Muscle layer of colon (tissue), 2 donors: ENCODE measurements at regions not wholly inside any gene's neighbourhood (a gene's known extent, or its start where the extent isn't known, plus 50 kb on each side); places are given as distances from the start of the nearest gene placed in this dataset.

Source experiments
- H3K27ac ChIP-seq: one replicate; pipeline ENCODE4 v1.7.0; 2013; ENCODE audit warnings: low read depth, mild to moderate bottlenecking, low read length, moderate library complexity
- H3K27me3 ChIP-seq, 2 donors: one replicate each; pipeline ENCODE4 v1.7.0; 2013; ENCODE audit warnings: low read length in 2 of 2, mild to moderate bottlenecking in 2 of 2; ENCODE audit not compliant: insufficient read depth in 2 of 2, control insufficient read depth in 1 of 2
- H3K36me3 ChIP-seq: one replicate; pipeline ENCODE4 v1.7.0; 2013; ENCODE audit warnings: mild to moderate bottlenecking, low read length; ENCODE audit not compliant: insufficient read depth
- H3K4me1 ChIP-seq: one replicate; pipeline ENCODE4 v1.7.0; 2013; ENCODE audit warnings: mild to moderate bottlenecking, low read length; ENCODE audit not compliant: insufficient read depth
- H3K4me3 ChIP-seq, 2 donors: one replicate each; pipeline ENCODE4 v1.7.0; 2013; ENCODE audit warnings: low read length in 2 of 2, low read depth in 1 of 2, mild to moderate bottlenecking in 1 of 2, moderate library complexity in 1 of 2
- H3K9ac ChIP-seq: one replicate; pipeline ENCODE4 v1.7.0; 2013; ENCODE audit warnings: low read length
- H3K9me3 ChIP-seq: one replicate; pipeline ENCODE4 v1.7.0; 2013; ENCODE audit warnings: mild to moderate bottlenecking, low read length
- donor health status: abdominal sarcoma.
- donor health status: Adenocarcinoma of cecum.

GRCh38 chr3:110067527-110067926 is 730.2 kb upstream of the DPPA4 start:
- Histone ChIP-seq H3K36me3 (no peaks in the 10 kb centered on the region), H3K9me3 (no peaks in the 10 kb centered on the region), H3K27me3 (no peaks in the 10 kb centered on the region), H3K4me3 (no peak overlapping the region), H3K9ac (no peak overlapping the region), H3K27ac (no peak overlapping the region), H3K4me1 (peaks cover 5% of the 10 kb centered on the region)

GRCh38 chr3:110069761-110070160 is 732.4 kb upstream of the DPPA4 start:
- no peaks in the 10 kb centered on the region for H3K36me3 ChIP-seq
- H3K27ac ChIP-seq = no peak overlapping the region

DNA sequence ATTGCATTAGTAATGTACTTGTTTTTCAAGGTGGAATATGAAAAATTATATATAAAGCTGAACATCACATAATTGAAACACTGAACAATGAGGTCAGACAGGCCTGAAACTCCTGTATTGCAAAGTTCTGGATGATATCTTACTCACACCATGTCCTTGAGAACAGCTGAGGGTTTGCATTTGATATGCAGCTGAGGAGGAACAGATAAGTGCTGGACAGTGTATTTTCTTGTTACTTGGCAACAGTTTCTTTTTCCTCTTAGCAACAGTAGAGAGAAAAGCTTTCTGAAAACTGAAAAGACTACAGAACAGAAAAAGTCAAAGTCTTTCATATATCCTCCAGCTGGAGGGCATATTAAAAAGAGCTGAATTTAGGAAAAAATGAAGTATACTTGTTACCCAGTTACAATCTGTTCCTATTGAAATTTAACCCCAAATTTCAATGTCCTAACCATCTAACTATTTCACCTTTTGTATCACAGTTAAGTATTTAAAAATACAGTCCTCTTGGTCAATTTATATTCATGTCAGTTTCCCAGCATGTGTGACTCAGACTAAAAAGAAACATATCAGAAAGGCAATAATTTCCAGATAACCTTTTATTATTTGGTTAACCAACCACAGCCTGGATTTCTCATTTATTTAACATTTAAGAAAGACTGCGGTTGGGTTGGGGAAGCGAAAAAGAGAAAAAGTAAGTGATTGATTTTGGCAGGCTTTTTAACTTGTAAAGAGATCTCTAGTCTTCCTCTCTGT is 733.0 kb upstream of the DPPA4 start:
- Histone ChIP-seq H3K4me1 (peaks cover 5% of the 10 kb centered on the region), H3K9me3 (no peaks in the 10 kb centered on the region), H3K9ac (no peak overlapping the region), H3K27me3 (no peaks in the 10 kb centered on the region), H3K27ac (no peak overlapping the region), H3K36me3 (no peaks in the 10 kb centered on the region), H3K4me3 (no peak overlapping the region)

More at GRCh38 chr3:110069761-110070160, 732.4 kb upstream of the DPPA4 start:
- Histone ChIP-seq H3K4me3 (no peak overlapping the region), H3K9ac (no peak overlapping the region), H3K27me3 (no peaks in the 10 kb centered on the region), H3K9me3 (no peaks in the 10 kb centered on the region), H3K4me1 (peaks cover 5% of the 10 kb centered on the region)

GRCh38 chr3:110074095-110074494 is 736.7 kb upstream of the DPPA4 start:
- Histone ChIP-seq H3K9ac (no peak overlapping the region), H3K9me3 (no peaks in the 10 kb centered on the region), H3K4me1 (peaks cover 5% of the 10 kb centered on the region), H3K27ac (no peak overlapping the region), H3K27me3 (no peaks in the 10 kb centered on the region), H3K36me3 (no peaks in the 10 kb centered on the region), H3K4me3 (no peak overlapping the region)

GRCh38 chr3:110077093-110077492 is 739.7 kb upstream of the DPPA4 start:
- H3K27ac ChIP-seq = no peak overlapping the region
- H3K4me1 ChIP-seq = no peaks in the 10 kb centered on the region
- no peak overlapping the region for H3K4me3 ChIP-seq
- H3K36me3 ChIP-seq = no peaks in the 10 kb centered on the region
- no peaks in the 10 kb centered on the region for H3K9me3 ChIP-seq
- H3K27me3 ChIP-seq = no peaks in the 10 kb centered on the region
- no peak overlapping the region for H3K9ac ChIP-seq

GRCh38 chr3:110093411-110093810 is 756.1 kb upstream of the DPPA4 start:
- no peak overlapping the region for H3K4me3 ChIP-seq
- H3K9ac ChIP-seq = no peak overlapping the region
- H3K4me1 ChIP-seq = peaks cover 6% of the 10 kb centered on the region
- H3K36me3 ChIP-seq = no peaks in the 10 kb centered on the region
- H3K27ac ChIP-seq = no peak overlapping the region
- no peaks in the 10 kb centered on the region for H3K9me3 ChIP-seq
- H3K27me3 ChIP-seq = no peaks in the 10 kb centered on the region

GRCh38 chr3:110093812-110094401 is 756.6 kb upstream of the DPPA4 start:
- Histone ChIP-seq H3K27ac (no peak overlapping the region), H3K27me3 (no peaks in the 10 kb centered on the region), H3K4me3 (no peak overlapping the region), H3K9ac (no peak overlapping the region), H3K4me1 (peaks cover 6% of the 10 kb centered on the region), H3K9me3 (no peaks in the 10 kb centered on the region), H3K36me3 (no peaks in the 10 kb centered on the region)

DNA sequence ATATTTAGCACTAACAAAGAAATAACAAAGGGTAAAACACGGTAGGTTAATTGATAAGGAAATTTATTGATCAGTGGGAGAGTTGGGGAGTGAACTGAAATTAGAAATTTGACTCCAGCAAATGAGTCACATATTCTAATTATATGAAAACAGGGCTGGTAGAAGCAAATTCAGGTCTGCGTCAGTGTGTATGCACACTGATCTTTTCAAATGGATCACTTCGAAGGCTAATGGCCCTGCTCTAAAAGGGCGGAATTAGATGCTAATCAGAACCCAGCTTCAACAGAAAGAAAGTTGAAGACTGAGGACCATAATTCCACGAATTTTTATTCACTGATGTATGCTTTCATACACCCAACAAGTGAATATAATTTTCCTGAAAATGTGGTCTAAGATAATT is 762.4 kb upstream of the DPPA4 start:
- Histone ChIP-seq H3K4me1 (no peaks in the 10 kb centered on the region), H3K9me3 (no peaks in the 10 kb centered on the region), H3K27me3 (no peaks in the 10 kb centered on the region), H3K27ac (no peak overlapping the region), H3K36me3 (no peaks in the 10 kb centered on the region), H3K4me3 (no peak overlapping the region), H3K9ac (no peak overlapping the region)

DNA sequence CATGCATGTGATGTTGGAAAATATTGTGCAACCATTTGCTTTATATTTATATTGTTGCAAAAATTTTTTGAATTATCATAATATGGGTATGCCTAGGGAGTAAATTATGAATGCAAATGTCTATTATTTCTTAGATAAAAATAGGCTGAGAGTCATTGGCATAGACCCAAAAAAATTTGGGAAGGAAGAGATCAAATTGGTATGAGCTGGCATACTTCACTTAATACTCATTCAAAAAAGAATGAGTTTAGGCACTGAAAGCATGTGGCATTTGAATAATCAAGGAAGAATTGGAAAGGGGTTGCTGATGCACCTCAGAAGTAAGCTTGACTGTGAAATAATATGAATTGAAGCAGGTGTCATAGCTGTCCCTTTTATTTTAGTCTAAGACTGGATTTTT is 764.0 kb upstream of the DPPA4 start:
- Histone ChIP-seq H3K36me3 (no peaks in the 10 kb centered on the region), H3K9me3 (no peaks in the 10 kb centered on the region), H3K4me1 (no peaks in the 10 kb centered on the region), H3K9ac (no peak overlapping the region), H3K27ac (no peak overlapping the region), H3K4me3 (no peak overlapping the region), H3K27me3 (no peaks in the 10 kb centered on the region)

DNA sequence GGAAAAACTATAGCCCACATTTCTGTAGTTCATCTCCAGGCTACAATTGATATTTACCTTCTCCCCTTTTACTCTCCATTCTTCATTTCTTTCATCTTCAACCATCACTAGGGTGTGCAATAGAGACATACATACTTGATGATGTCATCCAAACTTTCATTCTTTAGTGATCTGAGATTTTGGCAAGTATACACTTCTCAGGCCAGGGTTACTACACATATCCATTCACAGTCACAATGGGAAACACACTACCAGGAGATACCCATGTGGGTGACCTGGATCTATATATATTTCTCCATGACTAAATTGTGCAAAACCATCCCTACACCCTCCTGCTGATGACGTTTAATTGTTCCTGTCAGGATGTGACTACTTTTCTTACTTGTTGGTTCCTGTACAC is 769.5 kb upstream of the DPPA4 start:
- no peaks in the 10 kb centered on the region for H3K4me1 ChIP-seq
- no peak overlapping the region for H3K27ac ChIP-seq
- H3K9ac ChIP-seq = no peak overlapping the region
- no peak overlapping the region for H3K4me3 ChIP-seq
- H3K27me3 ChIP-seq = no peaks in the 10 kb centered on the region
- no peaks in the 10 kb centered on the region for H3K9me3 ChIP-seq
- no peaks in the 10 kb centered on the region for H3K36me3 ChIP-seq

DNA sequence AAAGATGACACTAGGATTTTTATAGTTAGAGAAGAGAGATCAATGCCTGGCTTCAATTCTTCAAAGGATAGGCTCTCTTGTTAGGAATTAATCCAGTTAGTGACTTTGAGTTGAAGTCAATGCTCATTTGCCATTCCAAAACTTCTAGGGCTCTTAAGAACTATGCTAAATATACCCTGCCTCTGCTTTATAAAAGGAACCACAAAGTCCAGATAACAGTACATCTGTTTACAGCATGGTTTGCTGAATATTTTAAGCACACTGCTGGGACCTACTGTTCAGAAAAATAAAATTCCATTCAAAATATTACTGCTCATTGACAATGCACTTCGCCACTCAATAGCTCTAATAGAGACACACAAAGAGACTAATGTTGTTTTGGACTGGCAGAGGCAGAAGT is 786.6 kb upstream of the DPPA4 start:
- no peaks in the 10 kb centered on the region for H3K9me3 ChIP-seq
- no peak overlapping the region for H3K9ac ChIP-seq
- H3K36me3 ChIP-seq = no peaks in the 10 kb centered on the region
- no peaks in the 10 kb centered on the region for H3K27me3 ChIP-seq
- no peak overlapping the region for H3K4me3 ChIP-seq
- H3K4me1 ChIP-seq = no peaks in the 10 kb centered on the region
- H3K27ac ChIP-seq = no peak overlapping the region

GRCh38 chr3:110126065-110126464 is 788.7 kb upstream of the DPPA4 start:
- Histone ChIP-seq H3K4me1 (no peaks in the 10 kb centered on the region), H3K9me3 (no peaks in the 10 kb centered on the region), H3K9ac (no peak overlapping the region), H3K4me3 (no peak overlapping the region), H3K36me3 (no peaks in the 10 kb centered on the region), H3K27me3 (no peaks in the 10 kb centered on the region), H3K27ac (no peak overlapping the region)
